Type B pancreatic cell (in vitro differentiated cells): ENCODE measurements at regions not wholly inside any gene's neighbourhood (a gene's known extent, or its start where the extent isn't known, plus 50 kb on each side); places are given as distances from the start of the nearest gene placed in this dataset.

ENCODE experiments used
- DNase-seq: peaks from one replicate; pipeline ENCODE4 v3.0.0; 2021; ENCODE audit warnings: mixed read lengths; ENCODE audit not compliant: unreplicated experiment; ENCODE audit errors: extremely low spot score
- H3K27ac Mint-ChIP-seq: 2 replicates; pipeline ENCODE4 v1.8.0; 2021; ENCODE audit warnings: mild to moderate bottlenecking, mixed read lengths
- H3K27me3 Mint-ChIP-seq: 2 replicates; pipeline ENCODE4 v1.8.0; 2021; ENCODE audit warnings: mixed read lengths
- H3K36me3 Mint-ChIP-seq: 2 replicates; pipeline ENCODE4 v1.8.0; 2021; ENCODE audit warnings: mixed read lengths
- H3K4me1 Mint-ChIP-seq: one replicate; pipeline ENCODE4 v1.8.0; 2021; ENCODE audit warnings: mixed read lengths; ENCODE audit not compliant: unreplicated experiment
- H3K4me3 Mint-ChIP-seq: 2 replicates; pipeline ENCODE4 v1.8.0; 2021; ENCODE audit warnings: mild to moderate bottlenecking, mixed read lengths
- H3K9me3 Mint-ChIP-seq: 2 replicates; pipeline ENCODE4 v1.8.0; 2021; ENCODE audit warnings: mixed read lengths
- CTCF ChIP-seq: fragments of 200-600 bp; sonication (generic); conservative IDR thresholded peaks from 2 replicates; pipeline ENCODE4 v1.5.0; 2021; ENCODE audit warnings: antibody characterized with exemption, mild to moderate bottlenecking

GRCh38 chr2:62597323-62597722 is 91.3 kb upstream of the TMEM17 start:
- DNase-seq, result no peak
- no peak for TF ChIP-seq CTCF
- Mint-ChIP-seq H3K27me3 (no peaks in the 10 kb centered on the region), H3K4me3 (no peak overlapping the region), H3K27ac (no peak overlapping the region), H3K36me3 (no peaks in the 10 kb centered on the region), H3K4me1 (peaks cover 10% of the 10 kb centered on the region), H3K9me3 (no peaks in the 10 kb centered on the region)

DNA sequence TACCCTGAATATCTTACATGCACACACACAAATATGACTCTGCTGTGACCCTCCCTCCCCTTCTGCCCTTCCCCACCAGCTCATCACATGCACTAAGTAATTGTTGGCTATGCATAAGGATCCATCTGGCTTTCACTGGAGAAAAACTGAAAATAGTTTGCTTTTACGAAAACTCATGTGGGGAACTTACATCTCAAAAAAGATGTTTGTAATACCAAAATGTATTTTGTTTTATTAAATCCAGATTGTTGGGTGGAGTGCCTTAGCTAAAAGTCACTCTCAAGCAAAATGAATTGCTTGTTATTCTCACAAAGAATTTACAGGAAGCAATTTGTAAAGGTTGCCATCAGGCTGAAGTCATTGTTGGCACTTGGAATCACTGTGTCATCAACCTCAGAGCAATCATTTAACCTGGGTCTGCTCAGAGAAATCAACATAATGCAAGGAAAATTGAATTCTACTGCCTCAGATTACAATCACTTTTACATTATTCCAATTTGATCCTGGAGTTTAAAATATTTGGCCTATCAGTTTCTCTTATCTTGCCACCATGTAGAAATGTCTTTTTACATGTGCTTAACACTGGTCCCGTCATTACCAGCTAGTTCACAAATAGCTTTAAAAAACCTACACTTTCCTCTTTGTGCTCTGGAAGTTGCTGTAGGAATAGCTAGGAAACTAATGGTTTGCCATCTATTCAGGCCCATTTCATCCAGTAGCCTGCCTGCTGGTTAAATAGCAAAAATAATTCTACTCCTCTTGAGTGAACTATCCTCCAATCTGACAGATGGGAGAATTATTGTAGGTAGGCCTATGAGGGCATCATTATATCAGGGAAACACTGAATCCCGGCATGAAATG is 90.3 kb upstream of the TMEM17 start:
- TF ChIP-seq CTCF, result no peak
- no peak overlapping the region for H3K4me3 Mint-ChIP-seq

GRCh38 chr2:62595474-62595873 is 89.5 kb upstream of the TMEM17 start:
- Mint-ChIP-seq H3K27ac (no peak overlapping the region), H3K9me3 (no peaks in the 10 kb centered on the region), H3K4me1 (peaks cover 10% of the 10 kb centered on the region), H3K4me3 (no peak overlapping the region), H3K36me3 (no peaks in the 10 kb centered on the region), H3K27me3 (no peaks in the 10 kb centered on the region)
- no peak for DNase-seq
- no peak for TF ChIP-seq CTCF

More for the DNA sequence above, 90.3 kb upstream of the TMEM17 start:
- H3K9me3 Mint-ChIP-seq, result no peaks in the 10 kb centered on the region
- no peak for DNase-seq
- H3K36me3 Mint-ChIP-seq, result no peaks in the 10 kb centered on the region
- H3K27ac Mint-ChIP-seq, result no peak overlapping the region
- no peaks in the 10 kb centered on the region for H3K27me3 Mint-ChIP-seq
- H3K4me1 Mint-ChIP-seq, result peaks cover 10% of the 10 kb centered on the region

GRCh38 chr2:62593825-62594224 is 87.8 kb upstream of the TMEM17 start:
- Mint-ChIP-seq H3K27ac (no peak overlapping the region), H3K27me3 (no peaks in the 10 kb centered on the region), H3K4me3 (no peak overlapping the region), H3K9me3 (no peaks in the 10 kb centered on the region), H3K36me3 (no peaks in the 10 kb centered on the region), H3K4me1 (peaks cover 10% of the 10 kb centered on the region)
- TF ChIP-seq CTCF, result no peak
- no peak for DNase-seq

DNA sequence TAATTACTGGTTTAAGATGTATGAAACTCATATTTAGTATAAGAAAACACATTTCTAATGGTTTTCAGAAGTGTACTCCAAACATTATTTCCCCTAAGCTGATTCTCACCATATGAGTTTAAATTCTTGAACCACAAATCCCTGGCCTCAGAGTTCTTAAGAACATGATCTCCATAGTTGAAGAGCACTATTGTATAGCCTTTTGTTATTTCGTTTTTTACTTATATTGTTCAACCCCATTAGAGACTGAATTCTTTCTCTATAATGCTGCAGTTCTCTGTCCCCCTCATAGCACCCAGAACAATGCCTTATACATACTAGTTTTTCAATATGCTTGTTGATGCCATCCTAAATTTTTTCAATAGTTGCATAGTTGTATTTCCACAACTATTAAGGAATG is 85.5 kb upstream of the TMEM17 start:
- Mint-ChIP-seq H3K27me3 (no peaks in the 10 kb centered on the region), H3K36me3 (no peaks in the 10 kb centered on the region), H3K4me3 (no peak overlapping the region), H3K27ac (no peak overlapping the region), H3K9me3 (no peaks in the 10 kb centered on the region), H3K4me1 (peaks cover 8% of the 10 kb centered on the region)
- TF ChIP-seq CTCF, result no peak
- no peak for DNase-seq
